HG03460 (cell line): ENCODE measurements at regions not wholly inside any gene's neighbourhood (a gene's known extent, or its start where the extent isn't known, plus 50 kb on each side); places are given as distances from the start of the nearest gene placed in this dataset.

Experiments used
- ATAC-seq: cut with Tn5 transposase; IDR thresholded peaks from one replicate; pipeline ENCODE4 v1.9.1; 2021; ENCODE audit not compliant: unreplicated experiment

- ATAC-seq, result no peak
Measured at GRCh38 chr11:62073061-62073460, 50.8 kb upstream of the INCENP start.

DNA sequence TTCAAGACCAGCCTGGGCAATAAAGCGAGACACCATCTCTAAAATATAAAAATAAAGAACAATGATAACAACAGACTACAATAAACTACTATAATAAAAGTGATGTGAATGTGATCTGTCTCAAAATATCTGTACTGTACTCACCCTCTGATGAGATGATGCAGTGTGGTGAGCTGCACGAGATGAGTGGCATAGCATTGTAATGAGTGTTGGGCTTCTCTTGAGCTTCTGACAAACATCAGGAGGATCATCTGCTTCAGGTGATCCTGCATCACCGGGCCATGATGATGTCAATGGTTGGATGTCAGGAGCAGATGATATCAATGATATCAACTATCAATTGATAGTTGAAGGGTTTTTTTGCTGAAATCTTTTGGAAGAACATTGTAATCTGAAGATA, 52.4 kb upstream of the INCENP start:
- no peak for ATAC-seq

GRCh38 chr11:62069986-62070919, 53.6 kb upstream of the INCENP start:
- no peak for ATAC-seq

GRCh38 chr11:62069374-62069773, 54.4 kb upstream of the INCENP start:
- no peak for ATAC-seq

- ATAC-seq, result no peak
Measured at GRCh38 chr11:62068730-62069129, 55.1 kb upstream of the INCENP start.

GRCh38 chr11:62067741-62068140, 56.1 kb upstream of the INCENP start:
- no peak for ATAC-seq

- ATAC-seq, result no peak
Measured at GRCh38 chr11:62064221-62064620, 59.6 kb upstream of the INCENP start.

- ATAC-seq, result no peak
Measured at GRCh38 chr11:62062223-62062861, 61.5 kb upstream of the INCENP start.

- no peak for ATAC-seq
Measured at GRCh38 chr11:62061356-62062222, 62.2 kb upstream of the INCENP start.

- no peak for ATAC-seq
Measured at GRCh38 chr11:62057069-62057468, 66.7 kb upstream of the INCENP start.

DNA sequence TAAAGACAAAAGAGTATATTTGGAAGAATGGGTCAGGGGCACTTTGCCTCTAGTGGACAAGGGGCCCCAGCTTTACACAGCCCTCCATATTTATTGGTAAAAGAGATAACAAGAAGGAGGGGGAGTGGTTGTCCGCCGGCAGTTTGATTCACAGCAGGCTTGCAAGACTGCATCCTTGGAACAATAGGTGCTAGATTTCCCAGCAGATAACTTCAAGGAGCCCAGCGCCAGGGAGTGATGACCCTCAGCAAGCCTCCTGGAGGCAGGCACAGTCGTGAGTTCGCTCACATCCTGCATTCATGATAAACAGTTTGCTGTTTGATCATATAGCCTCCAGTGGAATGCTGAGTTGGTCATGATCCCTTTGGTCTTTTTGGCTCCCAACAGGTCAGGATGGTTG, 67.8 kb upstream of the INCENP start:
- ATAC-seq, result no peak

DNA sequence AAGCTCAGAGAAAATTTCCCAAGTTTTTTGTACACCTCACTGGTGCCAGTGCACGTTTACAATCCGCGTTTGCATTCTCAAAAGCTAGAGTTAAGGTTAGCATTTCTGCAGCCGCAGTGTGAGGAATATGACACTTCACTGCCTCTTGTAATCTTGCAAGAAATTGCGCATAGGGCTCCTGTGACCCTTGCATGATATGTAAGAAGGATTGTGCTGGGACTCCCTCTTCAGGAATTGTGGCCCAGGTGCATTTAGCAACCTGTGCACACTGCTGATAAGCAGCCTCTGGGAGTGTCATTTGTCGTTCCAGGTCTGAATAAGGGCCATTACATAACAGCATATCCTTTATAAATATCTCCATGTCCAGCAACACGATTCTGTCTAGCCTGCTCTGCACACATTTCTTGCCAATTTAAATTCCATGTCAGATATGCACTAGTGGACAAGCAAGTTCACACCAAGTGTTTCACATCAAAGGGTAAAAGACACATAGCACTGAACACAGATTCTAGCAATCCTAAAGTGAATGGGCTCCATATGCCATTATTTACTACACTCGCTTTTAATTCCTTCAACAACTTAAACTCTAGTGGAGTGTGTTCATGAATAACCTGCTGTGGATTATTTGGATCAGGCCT, 69.2 kb upstream of the INCENP start:
- no peak for ATAC-seq

GRCh38 chr11:62054081-62054480, 69.7 kb upstream of the INCENP start:
- ATAC-seq, result no peak

GRCh38 chr11:62050716-62051115, 73.1 kb upstream of the INCENP start:
- ATAC-seq, result no peak

- no peak for ATAC-seq
Measured at GRCh38 chr11:62048100-62048499, 75.7 kb upstream of the INCENP start.

DNA sequence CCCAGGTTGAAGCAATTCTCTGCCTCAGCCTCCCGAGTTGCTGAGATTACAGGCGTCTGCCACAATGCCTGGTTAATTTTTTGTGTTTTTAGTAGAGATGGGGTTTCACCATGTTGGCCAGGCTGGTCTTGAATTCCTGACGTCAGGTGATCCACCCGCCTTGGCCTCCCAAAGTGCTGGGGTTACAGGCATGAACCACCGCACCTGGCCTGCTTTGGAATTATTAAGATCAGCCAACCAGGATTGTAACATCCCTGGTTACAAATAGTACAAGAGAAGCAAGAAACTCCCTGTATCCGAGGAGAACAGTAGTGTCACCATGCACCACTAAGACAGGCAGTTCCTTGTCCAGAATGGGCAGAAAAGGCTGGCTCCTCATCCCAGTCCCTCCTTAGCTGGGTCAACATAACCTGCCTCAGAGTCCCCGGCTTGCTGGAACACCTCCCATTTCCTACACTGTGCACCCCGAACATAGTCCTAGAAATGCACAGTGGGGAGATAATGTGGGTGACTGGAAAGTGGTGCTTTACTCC, 77.2 kb upstream of the INCENP start:
- ATAC-seq, result no peak

- no peak for ATAC-seq
Measured at GRCh38 chr11:62044639-62045121, 77.2 kb upstream of the FTH1 start.

DNA sequence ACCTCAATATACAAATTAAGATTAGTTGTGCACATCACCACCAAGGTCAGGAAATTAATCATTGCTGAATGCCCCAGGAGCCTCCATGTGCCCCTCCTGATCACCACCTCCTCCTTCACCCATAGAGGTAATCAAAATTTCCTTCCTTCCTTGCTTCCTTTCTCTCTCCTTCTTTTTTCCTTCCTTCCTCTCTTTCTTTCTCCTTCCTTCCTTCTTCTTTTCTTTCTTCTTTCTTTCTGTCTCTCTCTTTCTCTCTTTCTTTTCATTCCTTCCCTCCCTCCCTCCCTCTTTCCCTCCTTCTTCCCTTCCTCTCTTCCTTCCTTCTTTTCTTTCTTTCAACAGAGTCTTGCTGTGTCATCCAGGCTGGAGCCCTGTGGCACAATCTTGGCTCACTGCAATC, 67.9 kb upstream of the FTH1 start:
- ATAC-seq, result no peak

GRCh38 chr11:62034036-62034338, 66.6 kb upstream of the FTH1 start:
- ATAC-seq, result no peak

GRCh38 chr11:62033191-62034035, 66.0 kb upstream of the FTH1 start:
- no peak for ATAC-seq
